Astrocyte of the spinal cord (primary cell): ENCODE measurements at regions not wholly inside any gene's neighbourhood (a gene's known extent, or its start where the extent isn't known, plus 50 kb on each side); places are given as distances from the start of the nearest gene placed in this dataset.

Source experiments
- DNase-seq: peaks from one replicate; pipeline ENCODE4 v3.0.0; 2011; ENCODE audit warnings: low read depth, low spot score
- H3K4me3 ChIP-seq: 2 replicates; pipeline ENCODE4 v1.5.1; 2011; ENCODE audit warnings: low read depth, mild to moderate bottlenecking, low read length, moderate library complexity
- CTCF ChIP-seq: IDR thresholded peaks from 2 replicates; pipeline ENCODE4 v1.5.1; 2012; ENCODE audit warnings: low read depth, mild to moderate bottlenecking, low read length, inconsistent platforms
- in situ Hi-C: cut with HindIII; loops from 2 replicates; pipeline ENCODE4 v1.10.0; 2017; ENCODE audit warnings: low sequenced_read_pairs

DNA sequence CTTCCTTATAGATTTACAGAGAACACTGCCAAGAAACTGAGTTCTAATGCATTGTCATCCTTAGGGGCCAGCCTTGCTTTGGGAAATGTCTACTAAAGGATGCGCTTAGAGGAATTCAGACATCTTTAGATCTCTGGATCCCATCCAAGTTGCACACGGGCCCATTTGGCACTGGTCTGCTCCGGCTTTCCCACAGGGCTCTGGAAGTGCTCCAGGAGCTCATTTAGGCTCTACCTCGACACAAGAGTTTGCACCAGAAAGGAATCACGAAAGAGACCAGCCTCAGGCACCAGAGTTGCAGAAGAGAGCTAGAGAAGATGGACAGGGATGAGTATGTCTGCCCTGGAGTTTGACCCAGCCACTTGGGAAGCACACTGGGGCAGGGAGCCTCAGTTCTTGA, 150.1 kb upstream of the TMEM72 start:
- peak; percentile 14 for DNase-seq
- TF ChIP-seq CTCF: no peak
- no peak overlapping the region for H3K4me3 ChIP-seq
- in situ Hi-C loops: no loop called here

- no peak overlapping the region for H3K4me3 ChIP-seq
- no peak for TF ChIP-seq CTCF
- DNase-seq: no peak
- in situ Hi-C loops: no loop called here
These were observed 147.8 kb upstream of the TMEM72 start for GRCh38 chr10:44763331-44763730.

DNA sequence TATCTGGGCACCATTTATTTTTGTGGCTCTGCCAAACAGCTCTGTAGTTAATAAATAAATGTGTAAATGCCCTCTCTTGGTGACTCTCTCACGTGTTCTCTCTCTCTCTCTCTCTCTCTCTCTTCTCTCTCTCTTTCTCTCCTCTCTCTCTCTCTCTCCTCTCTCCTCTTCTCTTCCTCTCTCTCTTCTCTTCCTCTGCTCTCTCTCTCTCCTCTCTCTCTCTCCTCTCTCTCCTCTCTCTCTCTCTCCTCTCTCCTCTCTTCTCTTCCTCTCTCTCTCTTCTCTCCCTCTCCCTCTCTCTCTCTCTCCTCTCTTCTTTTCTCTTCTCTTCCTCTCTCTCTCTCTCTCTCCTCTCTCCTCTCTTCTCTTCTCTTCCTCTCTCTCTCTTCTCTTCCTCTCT, 145.8 kb upstream of the TMEM72 start:
- no peak for TF ChIP-seq CTCF
- DNase-seq: no peak
- in situ Hi-C loops: no loop called here
- no peak overlapping the region for H3K4me3 ChIP-seq

DNA sequence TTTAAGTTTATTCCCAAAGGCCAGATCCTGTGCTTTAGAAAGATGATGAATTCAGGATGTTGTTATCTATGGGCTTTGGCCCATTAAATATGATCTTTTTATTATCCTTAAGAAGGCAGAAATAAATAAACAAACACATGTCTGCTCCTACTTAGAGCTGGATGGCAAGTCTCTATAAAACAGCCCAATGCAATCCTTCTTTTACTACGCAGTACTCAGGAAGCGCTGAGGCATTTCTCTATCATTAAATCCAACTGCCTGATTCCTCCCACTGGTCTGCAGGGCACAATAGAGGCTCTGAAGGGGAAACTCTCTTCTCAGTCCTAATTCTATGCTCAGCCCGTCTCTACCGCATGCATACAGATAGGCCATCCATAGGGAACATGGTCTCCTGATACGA, 144.5 kb upstream of the TMEM72 start:
- in situ Hi-C loops: no loop called here
- no peak overlapping the region for H3K4me3 ChIP-seq
- no peak for TF ChIP-seq CTCF
- DNase-seq: no peak

- in situ Hi-C loops: no loop called here
- DNase-seq: no peak
- no peak overlapping the region for H3K4me3 ChIP-seq
- no peak for TF ChIP-seq CTCF
These were observed 141.7 kb upstream of the TMEM72 start for GRCh38 chr10:44769450-44769849.

- in situ Hi-C loops: no loop called here
- DNase-seq: no peak
- no peak overlapping the region for H3K4me3 ChIP-seq
- TF ChIP-seq CTCF: no peak
These were observed 139.7 kb upstream of the TMEM72 start for GRCh38 chr10:44771233-44771995.
